Liver (tissue), 3 donors: ENCODE measurements at regions not wholly inside any gene's neighbourhood (a gene's known extent, or its start where the extent isn't known, plus 50 kb on each side); places are given as distances from the start of the nearest gene placed in this dataset.

ENCODE experiments used
- ATF3 ChIP-seq: IDR thresholded peaks from 2 replicates; pipeline ENCODE4 v1.6.1; 2016; ENCODE audit warnings: antibody characterized with exemption
- CTCF ChIP-seq: fragments of 150-350 bp; IDR thresholded peaks from 2 replicates; pipeline ENCODE4 v1.5.1; 2017; ENCODE audit warnings: improper control_type of control experiment, low read depth, low read length; ENCODE audit not compliant: missing input control
- EGR1 ChIP-seq, 2 donors: IDR thresholded peaks; 2 replicates each; pipeline ENCODE4 v1.6.1; 2016 to 2018; ENCODE audit warnings: antibody characterized with exemption in 2 of 2, low read depth in 2 of 2
- FOXA2 ChIP-seq: IDR thresholded peaks from 2 replicates; pipeline ENCODE4 v1.6.1; 2016; ENCODE audit warnings: antibody characterized with exemption
- GABPA ChIP-seq, 2 donors: IDR thresholded peaks in 1 of 2; conservative IDR thresholded peaks in 1 of 2; 2 replicates each; pipeline ENCODE4 v1.6.1; 2016; ENCODE audit warnings: antibody characterized with exemption in 2 of 2, mild to moderate bottlenecking in 1 of 2, moderate library complexity in 1 of 2
- HNF4G ChIP-seq: IDR thresholded peaks from 2 replicates; pipeline ENCODE4 v1.6.1; 2016; ENCODE audit warnings: antibody characterized with exemption
- MAX ChIP-seq: IDR thresholded peaks from 2 replicates; pipeline ENCODE4 v1.6.1; 2016; ENCODE audit warnings: antibody characterized with exemption
- RAD21 ChIP-seq, 2 donors: IDR thresholded peaks; 2 replicates each; pipeline ENCODE4 v1.6.1; 2016; ENCODE audit warnings: antibody characterized with exemption in 2 of 2, mild to moderate bottlenecking in 2 of 2
- REST ChIP-seq: IDR thresholded peaks from 2 replicates; pipeline ENCODE4 v1.6.1; 2016; ENCODE audit warnings: antibody characterized with exemption, mild to moderate bottlenecking
- SP1 ChIP-seq: IDR thresholded peaks from 2 replicates; pipeline ENCODE4 v1.6.1; 2018; ENCODE audit warnings: antibody characterized with exemption, mild to moderate bottlenecking
- TAF1 ChIP-seq: conservative IDR thresholded peaks from 2 replicates; pipeline ENCODE4 v1.6.1; 2016; ENCODE audit warnings: antibody characterized with exemption, mild to moderate bottlenecking
- YY1 ChIP-seq: IDR thresholded peaks from 2 replicates; pipeline ENCODE4 v1.6.1; 2016; ENCODE audit warnings: antibody characterized with exemption, mild to moderate bottlenecking
- ZBTB33 ChIP-seq: IDR thresholded peaks from 2 replicates; pipeline ENCODE4 v1.6.1; 2016; ENCODE audit warnings: antibody characterized with exemption
- donor health status: healthy.
- donor health status: healthy.

- TF ChIP-seq GABPA (IDR thresholded peaks at IDR 0.05 in 1 of 2, conservative IDR thresholded peaks at IDR 0.05 in 1 of 2) (no peak), HNF4G (no peak), RAD21 (IDR thresholded peaks at IDR 0.05) (no peak), CTCF (no peak), SP1 (no peak), REST (no peak), MAX (no peak), YY1 (no peak), ZBTB33 (no peak), TAF1 (no peak), EGR1 (IDR thresholded peaks at IDR 0.05; ENCODE audit: low read depth in 2 of 2) (no peak), ATF3 (no peak), FOXA2 (no peak)
Observed at GRCh38 chr3:194837457-194838127, 151.9 kb downstream of the FAM43A start.
